ENCODE measurements at regions not wholly inside any gene's neighbourhood (a gene's known extent, or its start where the extent isn't known, plus 50 kb on each side); places are given as distances from the start of the nearest gene placed in this dataset.
"Not testable (repeated sequence)": the region's sequence is repeated elsewhere in the genome, so short reads cannot be mapped to it uniquely, and the experiment has no call there.

GRCh38 chr22:48081281-48081680, 1318.8 kb downstream of the TBC1D22A start:
- DNase-seq, result no peak

DNA sequence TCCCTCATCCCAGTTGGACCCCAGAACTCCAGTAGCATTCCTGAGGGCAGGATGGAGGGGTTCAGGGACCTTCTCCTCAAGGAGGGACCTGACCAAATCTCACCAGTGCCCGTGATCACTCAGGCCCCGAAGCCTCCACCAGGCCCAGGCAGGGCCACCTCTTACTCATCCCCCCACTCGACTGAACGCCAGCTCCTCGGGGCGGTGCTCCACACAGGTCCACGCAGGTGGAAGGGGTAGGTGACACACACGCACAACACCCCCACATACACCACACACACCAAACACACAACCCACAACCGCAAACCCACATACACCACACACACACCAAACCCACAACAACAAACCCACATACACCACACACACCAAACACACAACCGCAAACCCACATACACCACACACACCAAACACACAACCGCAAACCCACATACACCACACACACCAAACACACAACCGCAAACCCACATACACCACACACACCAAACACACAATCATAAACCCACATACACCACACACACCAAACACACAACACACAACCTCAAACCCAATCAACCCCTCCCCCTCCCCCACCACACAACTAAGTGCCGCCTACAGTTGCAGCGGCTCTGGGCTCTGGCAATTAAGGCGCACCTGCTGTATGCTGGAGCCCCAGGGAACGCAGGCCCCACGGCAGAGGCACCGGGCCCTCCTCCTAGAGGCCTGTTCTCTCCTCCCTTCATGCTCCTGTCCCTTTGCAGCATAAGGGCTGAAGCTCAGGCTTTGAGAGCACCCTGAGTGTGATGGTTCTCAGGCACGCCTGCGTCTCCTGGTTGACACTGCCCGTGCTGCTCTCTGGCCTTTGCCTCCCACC, 1318.1 kb downstream of the TBC1D22A start:
- no peak for DNase-seq

GRCh38 chr22:48079505-48080290, 1317.2 kb downstream of the TBC1D22A start:
- DNase-seq, result no peak

- no peak for DNase-seq
Measured at GRCh38 chr22:48078825-48079224, 1316.4 kb downstream of the TBC1D22A start.

DNA sequence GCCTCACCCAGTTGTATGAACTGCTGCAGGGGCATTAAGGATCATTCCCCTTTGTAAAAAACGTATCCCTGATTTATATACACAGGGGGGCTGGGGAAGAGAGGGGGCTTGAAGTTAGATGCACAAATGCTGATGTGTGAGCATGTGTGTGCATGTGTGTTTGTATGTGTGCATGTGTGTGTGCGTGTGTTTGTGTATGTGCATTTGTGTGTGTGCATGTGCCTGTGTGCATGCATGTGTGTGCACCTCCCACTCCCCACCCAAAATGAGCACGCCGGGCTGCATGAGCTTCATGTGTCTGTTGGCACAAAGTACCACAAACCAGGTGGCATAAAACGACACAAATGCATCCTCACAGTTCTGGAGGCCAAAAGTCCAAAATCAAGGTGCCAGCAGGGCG, 1315.2 kb downstream of the TBC1D22A start:
- DNase-seq, result no peak

GRCh38 chr22:48076008-48076407, 1313.6 kb downstream of the TBC1D22A start:
- no peak for DNase-seq

- DNase-seq, result no peak
Measured at GRCh38 chr22:48075604-48076003, 1313.2 kb downstream of the TBC1D22A start.

- DNase-seq, result no peak
Measured at GRCh38 chr22:48072777-48073176, 1310.3 kb downstream of the TBC1D22A start.

DNA sequence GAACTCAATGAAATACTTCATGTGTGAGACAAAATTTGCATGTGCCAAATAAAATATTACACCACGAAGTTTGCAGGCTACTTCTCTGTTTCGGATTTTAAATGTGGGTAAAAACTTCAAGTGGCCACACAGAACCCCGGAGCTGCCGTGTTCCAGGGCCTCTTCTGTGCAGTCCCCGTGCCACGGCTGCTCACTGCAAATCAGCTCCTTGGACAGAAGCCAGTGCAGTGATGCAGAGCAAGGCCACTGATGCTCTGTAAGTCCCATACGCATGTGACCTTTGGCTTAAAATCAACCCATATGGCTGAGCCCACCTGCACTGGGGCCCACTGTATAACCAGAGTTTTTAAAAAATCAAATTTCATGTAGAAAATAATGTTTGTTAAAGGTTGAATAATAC, 1309.4 kb downstream of the TBC1D22A start:
- no peak for DNase-seq

- DNase-seq, result no peak
Measured at GRCh38 chr22:48071305-48071704, 1308.9 kb downstream of the TBC1D22A start.

GRCh38 chr22:48070760-48071159, 1308.3 kb downstream of the TBC1D22A start:
- no peak for DNase-seq

DNA sequence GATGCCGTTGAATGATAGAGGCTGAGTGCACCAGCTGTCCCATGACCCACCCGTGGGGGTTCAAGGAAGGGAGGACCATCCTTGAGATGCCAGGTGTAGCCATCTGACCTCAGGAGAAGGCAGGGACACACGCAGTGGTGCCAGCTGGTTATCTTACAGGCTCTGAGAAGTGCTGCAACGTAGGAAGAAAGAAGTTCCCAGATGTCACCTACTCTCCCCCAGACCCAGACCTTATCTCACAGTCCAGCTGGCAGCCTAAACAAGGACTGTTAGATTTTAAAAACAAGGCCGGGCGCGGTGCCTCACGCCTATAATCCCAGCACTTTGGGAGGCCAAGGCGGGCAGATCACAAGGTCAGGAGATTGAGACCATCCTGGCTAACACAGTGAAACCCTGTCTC, 1307.6 kb downstream of the TBC1D22A start:
- DNase-seq, result no peak

DNA sequence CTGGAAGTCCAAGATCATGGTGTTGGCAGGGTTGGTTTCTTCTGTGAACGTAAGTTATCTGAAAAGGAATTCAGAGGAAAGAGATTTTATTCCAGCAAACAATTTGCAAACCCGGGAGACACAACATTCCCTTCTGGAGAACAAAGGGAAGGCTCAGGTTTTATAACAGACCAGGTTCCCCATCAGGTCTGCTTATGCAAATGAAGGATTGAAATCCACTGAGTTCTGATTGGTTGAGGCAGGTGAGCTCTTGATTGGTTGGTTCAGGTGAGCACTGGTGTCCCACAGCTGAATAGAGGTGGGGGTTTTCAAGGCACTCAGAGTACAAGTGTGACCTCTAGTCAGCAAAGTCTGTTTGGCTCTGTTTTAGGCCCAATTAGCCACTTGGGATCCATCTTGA, 1306.8 kb downstream of the TBC1D22A start:
- DNase-seq, result no peak

GRCh38 chr22:48068323-48068885, 1306.0 kb downstream of the TBC1D22A start:
- no peak for DNase-seq

- DNase-seq, result no peak
Measured at GRCh38 chr22:48065892-48066291, 1303.4 kb downstream of the TBC1D22A start.

- DNase-seq, result no peak
Measured at GRCh38 chr22:48061726-48062125, 1299.3 kb downstream of the TBC1D22A start.

- no peak for DNase-seq
Measured at GRCh38 chr22:48060266-48060665, 1297.8 kb downstream of the TBC1D22A start.

DNA sequence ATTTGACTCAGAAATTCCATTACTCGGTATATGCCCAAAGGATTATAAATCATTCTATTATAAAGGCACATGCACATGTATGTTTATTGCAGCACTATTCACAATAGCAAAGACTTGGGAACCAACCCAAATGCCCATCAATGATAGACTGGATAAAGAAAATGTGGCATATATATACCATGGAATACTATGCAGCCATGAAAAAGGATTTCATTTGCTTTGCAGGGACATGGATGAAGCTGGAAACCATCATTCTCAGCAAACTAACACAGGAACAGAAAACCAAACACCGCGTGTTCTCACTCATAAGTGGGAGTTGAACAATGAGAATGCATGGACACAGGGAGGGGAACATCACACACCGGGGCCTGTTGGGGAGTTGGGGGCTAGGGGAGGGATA, 1297.1 kb downstream of the TBC1D22A start:
- not testable (repeated sequence) for DNase-seq

DNA sequence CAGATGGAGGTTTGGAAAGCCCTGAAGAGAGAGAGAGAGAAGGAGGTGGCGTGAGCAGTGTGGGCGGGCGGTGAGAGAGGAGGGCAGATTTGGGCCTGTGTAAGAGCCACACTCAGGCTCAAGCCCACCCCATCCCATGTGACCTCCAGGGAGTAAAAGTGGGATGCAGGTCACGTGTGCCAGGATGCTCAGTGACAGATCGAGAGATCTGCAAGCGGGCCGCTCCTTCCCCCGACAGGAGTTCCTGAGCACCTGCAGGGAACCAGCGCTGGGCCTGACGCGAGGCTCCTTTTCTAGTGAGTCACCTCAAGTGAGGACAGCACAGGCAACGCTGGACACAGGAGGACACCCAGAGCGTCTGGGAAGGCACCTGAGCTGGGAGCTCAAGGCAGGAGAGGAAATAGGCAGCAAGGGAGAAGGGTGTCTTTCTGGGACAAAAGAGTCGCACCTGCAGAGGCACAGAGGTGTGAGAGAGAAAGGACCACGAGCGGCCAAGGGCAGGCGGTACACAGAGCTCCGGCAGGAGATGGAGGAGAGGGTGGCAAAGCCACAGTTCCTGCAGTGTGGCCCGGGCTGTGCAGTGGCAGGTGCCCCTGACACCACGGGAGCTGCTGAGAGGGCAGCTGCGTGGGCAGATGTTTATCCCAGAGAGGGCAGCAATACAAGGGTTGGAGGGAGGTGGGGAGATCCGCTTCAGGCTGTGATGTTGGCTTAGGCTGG, 1294.8 kb downstream of the TBC1D22A start:
- DNase-seq, result no peak

- DNase-seq, result no peak
Measured at GRCh38 chr22:48055827-48056226, 1293.4 kb downstream of the TBC1D22A start.

DNA sequence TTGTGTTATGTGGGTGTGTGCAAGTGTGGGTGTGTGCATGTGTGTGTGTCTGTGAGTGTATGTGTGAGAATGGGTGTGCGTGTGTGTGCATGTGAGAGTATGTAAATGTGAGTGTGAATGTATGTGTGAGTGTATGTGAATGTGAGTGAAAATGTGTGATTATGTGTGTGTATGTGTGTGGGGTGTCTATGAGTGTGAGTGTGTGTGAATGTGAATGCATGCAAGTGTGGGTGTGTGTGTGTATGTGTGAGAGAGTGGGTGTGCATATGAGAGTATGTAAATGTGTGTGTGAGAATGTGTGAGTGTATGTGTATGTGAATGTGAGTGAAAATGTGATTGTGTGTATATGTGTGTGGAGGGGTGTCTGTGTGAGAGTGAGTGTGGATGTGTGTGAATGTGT, 1292.7 kb downstream of the TBC1D22A start:
- DNase-seq, result no peak

DNA sequence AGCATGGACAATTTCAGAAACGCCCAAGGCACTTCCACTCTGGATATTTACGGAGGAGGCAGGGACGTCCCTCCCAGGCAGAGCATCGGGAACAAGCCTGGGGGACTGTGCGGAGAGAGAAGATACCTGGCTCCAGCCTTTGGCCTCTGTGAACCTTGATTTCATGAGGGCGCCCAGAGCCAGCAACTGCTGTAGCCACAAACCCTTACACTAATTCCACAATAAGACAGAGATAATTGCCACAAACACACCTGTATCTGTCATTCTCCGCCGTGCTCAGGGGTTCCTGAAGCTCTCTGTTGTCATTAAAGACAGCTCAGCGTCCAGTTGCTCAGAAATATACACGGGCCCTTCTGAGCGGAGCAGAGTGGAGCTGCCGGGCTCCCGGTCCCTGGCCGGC, 1292.1 kb downstream of the TBC1D22A start:
- no peak for DNase-seq
